OCI-LY7 (cell line): ENCODE measurements at regions not wholly inside any gene's neighbourhood (a gene's known extent, or its start where the extent isn't known, plus 50 kb on each side); places are given as distances from the start of the nearest gene placed in this dataset.

ENCODE experiments used
- BruUV-seq: library from RNA; stranded (reverse); fragments of 400-500 nt; replicated peaks from 2 replicates; lab custom pipeline; 2021; lab: Mats Ljungman, UMichigan
- CTCF ChIA-PET: fragments of 300-600 bp; sonication (Branson Sonifier 250); formaldehyde crosslinking; loops from one replicate; lab custom pipeline; 2022; ENCODE audit warnings: antibody characterized with exemption; ENCODE audit not compliant: unreplicated experiment; lab: Charles Lee
- POLR2A ChIA-PET: fragments of 300-600 bp; sonication (Branson Sonifier 250); formaldehyde crosslinking; loops from one replicate; lab custom pipeline; 2022; ENCODE audit warnings: antibody characterized with exemption; lab: Charles Lee
- DNase-seq: peaks from one replicate; pipeline ENCODE4 v3.0.0-alpha.2; 2015; ENCODE audit warnings: low spot score
- H2AFZ ChIP-seq: fragments of 200-600 bp; sonication (generic), shearing (Covaris generic); 2 replicates; pipeline ENCODE4 v1.6.1; 2014; ENCODE audit warnings: mild to moderate bottlenecking, antibody characterized with exemption, low read length, moderate library complexity
- H3K27ac ChIP-seq: fragments of 200-600 bp; sonication (generic); 2 replicates; pipeline ENCODE4 v1.5.1; 2014; ENCODE audit warnings: mixed run types, low read depth, mild to moderate bottlenecking, moderate library complexity, low read length, inconsistent platforms; ENCODE audit not compliant: poor library complexity, severe bottlenecking
- H3K36me3 ChIP-seq: fragments of 200-600 bp; sonication (generic); 2 replicates; pipeline ENCODE4 v1.6.1; 2014; ENCODE audit warnings: mild to moderate bottlenecking, antibody characterized with exemption, low read length, moderate library complexity, mixed read lengths; ENCODE audit not compliant: insufficient read depth
- H3K4me1 ChIP-seq: fragments of 200-600 bp; sonication (generic); 2 replicates; pipeline ENCODE4 v1.5.1; 2014; ENCODE audit warnings: mild to moderate bottlenecking, low read length; ENCODE audit not compliant: insufficient read depth, poor library complexity, severe bottlenecking
- H3K4me2 ChIP-seq: fragments of 200-600 bp; sonication (generic); 2 replicates; pipeline ENCODE4 v1.6.1; 2014; ENCODE audit warnings: mild to moderate bottlenecking, low read length
- H3K4me3 ChIP-seq: fragments of 200-600 bp; sonication (generic); 2 replicates; pipeline ENCODE4 v1.5.1; 2014; ENCODE audit warnings: mild to moderate bottlenecking, low read depth, low read length; ENCODE audit not compliant: poor library complexity, severe bottlenecking
- H3K79me2 ChIP-seq: fragments of 200-600 bp; sonication (generic); 2 replicates; pipeline ENCODE4 v1.6.1; 2016; ENCODE audit warnings: low read depth, mild to moderate bottlenecking, low read length, moderate library complexity, mixed read lengths; ENCODE audit not compliant: insufficient read depth
- H3K9me2 ChIP-seq: fragments of 200-600 bp; sonication (generic); 2 replicates; pipeline ENCODE4 v1.6.1; 2016; ENCODE audit warnings: mild to moderate bottlenecking, low read length, mixed read lengths; ENCODE audit not compliant: insufficient read depth
- H3K9me3 ChIP-seq: fragments of 200-600 bp; sonication (generic); 2 replicates; pipeline ENCODE4 v1.6.1; 2014; ENCODE audit warnings: mild to moderate bottlenecking, mixed run types, low read length, mixed read lengths
- H4K20me1 ChIP-seq: fragments of 200-600 bp; sonication (generic); 2 replicates; pipeline ENCODE4 v1.6.1; 2014; ENCODE audit warnings: mild to moderate bottlenecking, antibody characterized with exemption, low read length, moderate library complexity, mixed read lengths; ENCODE audit not compliant: insufficient read depth
- CTCF ChIP-seq: fragments of 200-600 bp; sonication (generic); conservative IDR thresholded peaks from 2 replicates; pipeline ENCODE4 v1.5.1; 2014; ENCODE audit warnings: mild to moderate bottlenecking, antibody characterized with exemption, low read length, moderate library complexity, mixed read lengths
- EZH2phosphoT487 ChIP-seq: fragments of 200-600 bp; sonication (generic); IDR thresholded peaks from 2 replicates; pipeline ENCODE4 v1.6.1; 2018; ENCODE audit warnings: low read depth, borderline replicate concordance, mild to moderate bottlenecking, mixed run types, antibody characterized with exemption, low read length, moderate library complexity, mixed read lengths
- intact Hi-C: fragments of 100-400 bp; cut with micrococcal nuclease; formaldehyde crosslinking; loops from one replicate; pipeline ENCODE4 v1.10.0; 2022; ENCODE audit not compliant: unreplicated experiment

GRCh38 chr13:64457976-64458375 lies 2772.2 kb downstream of the PCDH9 start:
- Histone ChIP-seq H3K4me1 (no peaks in the 10 kb centered on the region), H3K4me2 (no peak overlapping the region), H3K4me3 (no peak overlapping the region), H3K9me2 (no peaks in the 10 kb centered on the region), H3K79me2 (no peaks in the 10 kb centered on the region), H2AFZ (no peak overlapping the region), H3K36me3 (no peaks in the 10 kb centered on the region), H4K20me1 (no peaks in the 10 kb centered on the region), H3K9me3 (no peaks in the 10 kb centered on the region), H3K27ac (no peak overlapping the region)
- no TSS peak for BruUV-seq
- no peak for DNase-seq
- POLR2A ChIA-PET, result no interaction called here
- CTCF ChIA-PET, result no interaction called here
- no peak for TF ChIP-seq CTCF
- no peak for TF ChIP-seq EZH2phosphoT487
- intact Hi-C loops, result no loop called here

GRCh38 chr13:64455124-64455523 lies 2775.0 kb downstream of the PCDH9 start:
- no TSS peak for BruUV-seq
- H3K4me2 ChIP-seq, result no peak overlapping the region

GRCh38 chr13:64453831-64454230 lies 2776.3 kb downstream of the PCDH9 start:
- ChIA-PET POLR2A (no interaction called here), CTCF (no interaction called here)
- no peak for TF ChIP-seq EZH2phosphoT487
- TF ChIP-seq CTCF, result no peak
- no peak for DNase-seq
- H3K4me1 ChIP-seq, result no peaks in the 10 kb centered on the region
- H3K4me2 ChIP-seq, result no peak overlapping the region
- H4K20me1 ChIP-seq, result no peaks in the 10 kb centered on the region
- BruUV-seq, result no TSS peak
- no peaks in the 10 kb centered on the region for H3K79me2 ChIP-seq
- H3K9me3 ChIP-seq, result no peaks in the 10 kb centered on the region
- no peak overlapping the region for H3K27ac ChIP-seq
- intact Hi-C loops, result no loop called here
- H3K36me3 ChIP-seq, result no peaks in the 10 kb centered on the region
- H2AFZ ChIP-seq, result no peak overlapping the region
- no peaks in the 10 kb centered on the region for H3K9me2 ChIP-seq
- H3K4me3 ChIP-seq, result no peak overlapping the region

More at GRCh38 chr13:64455124-64455523, 2775.0 kb downstream of the PCDH9 start:
- Histone ChIP-seq H3K4me1 (no peaks in the 10 kb centered on the region), H3K36me3 (no peaks in the 10 kb centered on the region), H3K4me3 (no peak overlapping the region), H3K27ac (no peak overlapping the region), H2AFZ (no peak overlapping the region), H3K9me2 (no peaks in the 10 kb centered on the region), H4K20me1 (no peaks in the 10 kb centered on the region), H3K9me3 (no peaks in the 10 kb centered on the region), H3K79me2 (no peaks in the 10 kb centered on the region)
- ChIA-PET POLR2A (no interaction called here), CTCF (no interaction called here)
- no peak for DNase-seq
- TF ChIP-seq EZH2phosphoT487 (no peak), CTCF (no peak)
- intact Hi-C loops, result no loop called here
